ENCODE measurements at regions not wholly inside any gene's neighbourhood (a gene's known extent, or its start where the extent isn't known, plus 50 kb on each side); places are given as distances from the start of the nearest gene placed in this dataset.

- intact Hi-C loops (cut with micrococcal nuclease; ENCODE audit: unreplicated experiment), result no loop called here
- DNase-seq, result no peak
- CTCF ChIA-PET, result no interaction called here
Observed at GRCh38 chr7:88522771-88523293, 216.1 kb upstream of the STEAP4 start.

GRCh38 chr7:88516429-88516828, 209.7 kb upstream of the STEAP4 start:
- Mint-ChIP-seq H3K4me3 (ENCODE audit: unreplicated experiment) (no peak overlapping the region), H3K9me3 (ENCODE audit: unreplicated experiment) (no peaks in the 10 kb centered on the region), H3K36me3 (ENCODE audit: insufficient read depth, unreplicated experiment) (no peaks in the 10 kb centered on the region), H3K27ac (ENCODE audit: unreplicated experiment) (no peak overlapping the region), H3K27me3 (ENCODE audit: insufficient read depth, unreplicated experiment) (peaks cover 3% of the 10 kb centered on the region), H3K4me1 (ENCODE audit: low read depth, unreplicated experiment) (no peaks in the 10 kb centered on the region)
- DNase-seq, result no peak
- H3K4me1 ChIP-seq, result no peaks in the 10 kb centered on the region
- POLR2A ChIA-PET, result no interaction called here
- H3K9me3 ChIP-seq, result no peaks in the 10 kb centered on the region
- no peak overlapping the region for H3K4me3 ChIP-seq (ENCODE audit: low read depth, low read length)
- no peaks in the 10 kb centered on the region for H3K36me3 ChIP-seq (ENCODE audit: control insufficient read depth, insufficient read depth, low read length)
- no peaks in the 10 kb centered on the region for H3K27me3 ChIP-seq (replicated peaks; ENCODE audit: control insufficient read depth, insufficient read depth, low read length)
- CTCF ChIA-PET, result no interaction called here
- TF ChIP-seq CTCF (IDR thresholded peaks at IDR 0.05; ENCODE audit: insufficient read depth in 1 of 2, low read depth in 1 of 2, low read length in 1 of 2, severe bottlenecking in 1 of 2, unreplicated experiment in 1 of 2), result no peak
- intact Hi-C loops (cut with micrococcal nuclease; ENCODE audit: unreplicated experiment), result no loop called here
- BruUV-seq (replicated peaks), result no TSS peak

More at GRCh38 chr7:88522771-88523293, 216.1 kb upstream of the STEAP4 start:
- no peak for TF ChIP-seq CTCF (IDR thresholded peaks at IDR 0.05; ENCODE audit: insufficient read depth in 1 of 2, low read depth in 1 of 2, low read length in 1 of 2, severe bottlenecking in 1 of 2, unreplicated experiment in 1 of 2)
- POLR2A ChIA-PET, result no interaction called here
- Histone ChIP-seq H3K27me3 (replicated peaks; ENCODE audit: control insufficient read depth, insufficient read depth, low read length) (no peaks in the 10 kb centered on the region), H3K4me1 (no peaks in the 10 kb centered on the region), H3K9me3 (no peaks in the 10 kb centered on the region), H3K36me3 (ENCODE audit: control insufficient read depth, insufficient read depth, low read length) (no peaks in the 10 kb centered on the region), H3K4me3 (ENCODE audit: low read depth, low read length) (no peak overlapping the region)
- Mint-ChIP-seq H3K27me3 (ENCODE audit: insufficient read depth, unreplicated experiment) (peaks cover 5% of the 10 kb centered on the region), H3K27ac (ENCODE audit: unreplicated experiment) (no peak overlapping the region), H3K36me3 (ENCODE audit: insufficient read depth, unreplicated experiment) (no peaks in the 10 kb centered on the region), H3K9me3 (ENCODE audit: unreplicated experiment) (no peaks in the 10 kb centered on the region), H3K4me1 (ENCODE audit: low read depth, unreplicated experiment) (no peaks in the 10 kb centered on the region), H3K4me3 (ENCODE audit: unreplicated experiment) (no peak overlapping the region)
- BruUV-seq (replicated peaks), result no TSS peak

- no peaks in the 10 kb centered on the region for H3K9me3 Mint-ChIP-seq (ENCODE audit: unreplicated experiment)
- H3K4me3 Mint-ChIP-seq (ENCODE audit: unreplicated experiment), result no peak overlapping the region
- H3K27ac Mint-ChIP-seq (ENCODE audit: unreplicated experiment), result no peak overlapping the region
- H3K27me3 Mint-ChIP-seq (ENCODE audit: insufficient read depth, unreplicated experiment), result peaks cover 3% of the 10 kb centered on the region
- Histone ChIP-seq H3K4me3 (ENCODE audit: low read depth, low read length) (no peak overlapping the region), H3K4me1 (no peaks in the 10 kb centered on the region), H3K9me3 (no peaks in the 10 kb centered on the region), H3K36me3 (ENCODE audit: control insufficient read depth, insufficient read depth, low read length) (no peaks in the 10 kb centered on the region), H3K27me3 (replicated peaks; ENCODE audit: control insufficient read depth, insufficient read depth, low read length) (no peaks in the 10 kb centered on the region)
- H3K4me1 Mint-ChIP-seq (ENCODE audit: low read depth, unreplicated experiment), result no peaks in the 10 kb centered on the region
- no peaks in the 10 kb centered on the region for H3K36me3 Mint-ChIP-seq (ENCODE audit: insufficient read depth, unreplicated experiment)
- BruUV-seq (replicated peaks), result no TSS peak
- DNase-seq, result no peak
- POLR2A ChIA-PET, result no interaction called here
- CTCF ChIA-PET, result no interaction called here
- no peak for TF ChIP-seq CTCF (IDR thresholded peaks at IDR 0.05; ENCODE audit: insufficient read depth in 1 of 2, low read depth in 1 of 2, low read length in 1 of 2, severe bottlenecking in 1 of 2, unreplicated experiment in 1 of 2)
- intact Hi-C loops (cut with micrococcal nuclease; ENCODE audit: unreplicated experiment), result no loop called here
Observed at GRCh38 chr7:88515301-88515700, 208.6 kb upstream of the STEAP4 start.
